HG02884 (cell line): ENCODE measurements at regions not wholly inside any gene's neighbourhood (a gene's known extent, or its start where the extent isn't known, plus 50 kb on each side); places are given as distances from the start of the nearest gene placed in this dataset.

ENCODE experiments used
- ATAC-seq: cut with Tn5 transposase; IDR thresholded peaks from one replicate; pipeline ENCODE4 v1.9.1; 2021; ENCODE audit warnings: mild to moderate bottlenecking, moderate library complexity; ENCODE audit not compliant: unreplicated experiment

DNA sequence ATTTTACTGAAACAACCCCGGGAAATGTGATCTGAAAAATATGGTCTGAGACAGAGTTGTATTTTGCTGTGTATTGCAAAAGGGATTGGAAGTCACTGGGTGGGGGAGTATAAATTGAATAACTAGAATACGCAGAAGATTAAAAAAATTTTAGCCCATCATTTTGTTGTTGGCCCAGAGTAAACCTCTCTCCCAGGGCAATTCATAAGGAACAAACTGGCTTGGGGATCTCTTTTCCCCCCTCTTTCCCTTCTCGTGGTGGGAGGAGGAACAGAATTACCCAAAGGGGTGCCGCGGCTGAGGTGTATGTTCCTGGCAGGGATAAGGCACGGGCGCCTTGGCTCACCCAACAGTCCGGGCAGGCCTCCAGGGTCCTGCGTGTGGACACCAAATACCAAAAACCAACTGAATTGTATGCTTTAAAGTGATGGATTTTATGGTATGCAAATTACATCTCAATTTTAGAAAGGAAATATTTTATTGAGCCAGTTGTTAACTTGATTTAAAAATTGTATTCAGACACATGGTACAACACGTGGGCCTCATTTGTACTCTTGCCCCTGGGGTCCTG lies 121.2 kb upstream of the SPRED2 start:
- ATAC-seq, result no peak

DNA sequence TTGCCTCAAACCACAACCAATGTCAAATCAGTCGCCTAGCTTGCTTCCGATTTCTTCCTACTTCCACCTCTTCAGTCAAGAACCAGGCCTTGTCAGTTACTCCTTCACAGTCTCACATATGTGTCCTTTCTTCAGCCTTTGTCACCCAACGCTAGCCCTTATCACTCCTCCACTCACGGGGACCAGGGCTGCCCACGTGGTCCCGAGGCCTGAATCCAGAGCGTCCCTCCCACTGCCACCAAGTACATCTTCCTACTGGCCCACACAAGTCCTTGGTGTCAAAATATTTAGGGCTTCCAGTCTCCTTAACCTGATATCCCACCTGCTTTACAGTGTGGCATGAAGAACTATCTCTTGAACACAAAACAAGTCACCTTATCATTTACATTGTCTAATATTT lies 119.1 kb upstream of the SPRED2 start:
- ATAC-seq, result no peak

DNA sequence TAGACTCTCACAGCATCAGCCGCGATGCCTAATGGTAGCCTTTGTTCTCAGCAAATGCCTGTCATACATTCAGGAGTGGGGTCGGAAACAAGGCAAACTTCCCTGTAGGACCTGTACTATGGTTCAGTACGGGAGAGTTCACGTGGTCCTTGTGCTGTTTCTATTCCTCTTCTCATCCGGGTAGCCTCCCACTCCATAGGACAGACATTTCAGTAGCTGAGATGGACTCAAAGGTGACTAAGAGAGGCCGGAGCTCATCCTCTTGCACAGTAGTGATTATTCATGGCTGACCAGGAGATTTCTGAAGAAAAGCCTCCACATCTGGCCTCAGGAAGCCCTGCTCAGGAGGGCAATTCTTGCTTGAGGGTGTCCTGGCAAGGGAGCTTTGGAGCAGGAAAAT lies 117.8 kb upstream of the SPRED2 start:
- ATAC-seq, result no peak

DNA sequence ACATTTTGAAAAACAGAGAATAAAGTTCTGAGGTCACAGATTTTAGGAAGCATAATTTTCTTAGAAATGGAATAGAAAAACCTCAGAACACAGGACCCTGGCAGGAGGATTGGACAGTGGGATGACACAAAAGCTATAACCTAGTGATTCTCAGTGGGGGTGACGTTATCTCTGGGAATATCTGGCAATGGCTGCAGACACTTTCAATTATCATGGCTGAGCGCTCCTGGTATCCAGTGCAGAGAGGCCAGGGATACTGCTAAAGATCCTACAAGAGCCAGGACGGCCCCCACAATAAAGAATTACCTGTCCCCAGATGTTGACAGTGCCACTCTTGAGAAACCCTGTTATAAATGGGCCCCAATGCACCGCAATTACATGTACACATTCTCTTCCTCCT lies 117.2 kb upstream of the SPRED2 start:
- ATAC-seq, result no peak

DNA sequence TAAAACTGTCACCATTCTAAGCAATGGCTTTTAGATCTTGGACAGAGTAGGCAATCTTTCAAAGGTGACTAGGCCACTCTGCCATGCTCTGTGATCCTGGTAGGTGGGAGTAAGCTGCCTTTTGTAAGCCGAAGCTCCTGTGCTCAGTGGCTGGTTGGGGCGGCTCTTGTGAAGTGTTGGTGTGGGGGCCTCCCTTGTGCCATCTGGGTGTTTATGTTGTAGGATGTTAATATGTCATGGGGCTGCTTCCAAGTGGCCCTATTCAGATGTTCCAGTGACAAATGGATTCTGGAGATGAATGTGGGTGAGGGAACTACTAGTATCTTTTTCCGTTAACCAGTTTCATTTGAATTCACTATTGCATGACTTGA lies 116.8 kb upstream of the SPRED2 start:
- no peak for ATAC-seq

DNA sequence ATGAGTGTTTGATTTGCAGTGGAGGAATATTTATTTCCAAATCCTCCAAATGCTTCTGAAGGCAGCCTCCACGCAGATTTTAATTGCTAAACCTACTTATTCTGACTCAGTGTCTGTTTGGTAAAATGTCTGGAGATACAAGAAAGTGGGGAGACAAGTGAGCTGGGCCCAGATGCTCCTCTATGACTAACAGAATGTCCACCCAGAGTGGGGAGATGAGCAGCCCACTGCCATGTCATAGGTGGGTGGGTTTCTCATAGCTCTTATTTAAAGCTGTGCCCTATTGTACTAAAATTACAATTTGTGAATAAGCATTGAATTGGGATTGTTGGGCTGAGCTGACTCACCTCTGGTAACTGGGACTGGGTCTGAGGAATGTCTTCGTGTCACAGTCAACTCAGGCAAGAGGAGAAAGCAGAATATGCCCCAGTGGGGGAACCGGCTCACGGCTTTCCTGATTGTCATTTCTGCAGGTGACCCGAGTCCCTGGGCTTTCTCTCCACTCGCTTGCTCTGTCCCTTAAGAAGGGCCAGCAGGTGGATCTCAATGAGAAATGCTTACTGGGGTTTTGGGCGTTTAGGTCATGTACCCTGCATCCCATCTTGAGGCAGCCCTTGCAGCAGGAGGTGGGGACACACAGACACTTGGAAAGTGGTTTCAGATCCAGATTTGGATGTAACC lies 116.3 kb upstream of the SPRED2 start:
- no peak for ATAC-seq

DNA sequence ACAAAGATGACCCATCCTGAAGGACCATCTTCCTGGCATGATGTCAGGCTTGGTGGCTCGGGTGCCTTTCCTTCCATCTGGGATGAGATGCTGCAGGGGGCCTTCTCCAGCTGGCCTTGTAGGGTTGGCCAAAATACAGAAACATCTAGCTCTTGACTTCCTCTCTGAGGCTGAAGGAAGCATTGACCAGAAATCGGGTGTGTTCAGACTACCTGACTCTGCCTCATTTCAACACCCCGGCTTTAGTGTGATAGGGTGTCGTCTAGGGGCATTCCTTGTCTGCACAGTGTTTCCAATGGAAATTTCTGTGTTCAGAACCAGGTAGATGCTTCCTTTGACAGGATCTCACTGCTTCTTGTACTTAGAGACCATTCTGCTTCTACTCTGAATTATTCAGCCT lies 115.7 kb upstream of the SPRED2 start:
- no peak for ATAC-seq

DNA sequence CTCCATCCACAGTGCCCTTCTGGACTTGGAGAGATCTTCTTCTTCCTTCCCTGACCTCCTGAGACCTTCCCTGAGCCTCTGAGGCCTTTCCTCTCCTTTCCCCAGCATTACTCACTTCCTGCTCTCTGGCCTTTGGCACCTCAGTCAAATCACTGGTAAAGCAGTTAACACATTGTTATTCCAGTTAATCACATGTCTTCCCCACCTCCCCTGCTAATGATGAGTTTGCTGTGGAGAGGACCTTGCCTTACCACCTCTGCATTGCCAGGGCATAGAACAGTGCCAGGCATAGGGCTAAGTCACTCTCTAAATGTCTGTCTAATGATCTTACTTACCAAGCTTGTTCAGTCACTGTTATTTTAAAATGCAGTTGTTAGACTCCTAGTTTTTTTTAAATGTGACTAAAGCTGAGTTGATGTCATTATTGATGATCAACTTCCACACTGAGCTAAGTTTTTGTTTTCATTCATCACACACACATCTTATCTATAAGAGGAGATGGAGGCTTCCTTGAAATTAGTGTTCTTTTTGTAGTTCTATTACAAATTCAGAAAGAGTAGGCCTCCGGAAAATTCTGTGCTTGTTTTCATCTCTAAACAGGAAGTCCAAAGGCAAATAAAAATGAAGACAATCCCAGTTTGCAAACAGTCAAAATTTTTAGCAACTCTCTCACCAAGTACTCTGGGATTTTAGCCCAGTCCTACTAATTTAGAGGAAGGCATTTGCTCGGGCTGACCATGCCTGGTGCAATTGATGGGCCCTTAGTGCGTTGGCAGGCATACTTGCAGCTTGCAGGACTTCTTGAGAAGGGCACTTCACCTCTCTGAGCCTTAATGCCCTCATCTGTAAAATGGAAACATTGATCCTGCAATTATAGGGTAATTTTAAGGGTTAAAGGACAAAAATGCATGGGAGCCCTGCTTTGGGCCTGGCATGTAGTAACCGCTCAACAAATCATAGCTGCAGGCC lies 113.7 kb upstream of the SPRED2 start:
- no peak for ATAC-seq

DNA sequence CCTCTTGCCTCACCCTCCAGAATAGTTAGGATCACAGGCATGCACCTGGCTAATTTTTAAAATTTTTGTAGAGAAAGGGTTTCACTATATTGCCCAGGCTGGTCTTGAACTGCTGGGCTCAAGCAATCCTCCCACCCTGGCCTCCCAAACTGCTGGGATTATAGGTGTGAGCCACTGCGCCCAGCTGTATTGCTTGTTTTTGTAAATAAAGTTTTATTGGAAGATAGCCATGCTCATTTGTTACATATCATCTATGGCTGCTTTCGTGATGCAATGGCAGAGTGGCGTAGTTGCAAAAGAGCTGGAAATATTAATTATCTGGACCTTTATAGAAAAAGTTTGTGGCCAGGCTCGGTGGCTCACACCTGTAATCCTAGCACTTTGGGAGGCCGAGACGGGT lies 109.4 kb upstream of the SPRED2 start:
- no peak for ATAC-seq

DNA sequence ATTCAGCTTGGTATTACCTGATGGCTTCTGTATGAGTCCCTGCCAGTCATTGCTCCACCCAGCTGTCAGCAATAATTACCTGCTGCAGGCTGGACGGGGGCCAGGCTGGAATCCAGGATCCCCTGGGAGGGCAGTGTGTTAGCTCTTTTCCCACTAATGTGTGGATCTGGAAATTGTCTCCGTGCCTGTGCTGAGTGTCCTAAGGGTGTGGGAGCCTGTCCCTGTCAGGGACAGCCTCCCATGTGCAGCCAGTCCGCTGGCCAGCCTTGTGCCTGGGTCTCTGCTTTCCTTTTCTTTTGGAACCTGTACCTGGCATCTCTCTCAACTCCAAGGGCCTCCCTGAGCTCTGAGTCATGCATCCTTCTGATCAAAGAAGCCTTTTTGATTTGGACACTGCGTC lies 107.2 kb upstream of the SPRED2 start:
- ATAC-seq, result no peak

DNA sequence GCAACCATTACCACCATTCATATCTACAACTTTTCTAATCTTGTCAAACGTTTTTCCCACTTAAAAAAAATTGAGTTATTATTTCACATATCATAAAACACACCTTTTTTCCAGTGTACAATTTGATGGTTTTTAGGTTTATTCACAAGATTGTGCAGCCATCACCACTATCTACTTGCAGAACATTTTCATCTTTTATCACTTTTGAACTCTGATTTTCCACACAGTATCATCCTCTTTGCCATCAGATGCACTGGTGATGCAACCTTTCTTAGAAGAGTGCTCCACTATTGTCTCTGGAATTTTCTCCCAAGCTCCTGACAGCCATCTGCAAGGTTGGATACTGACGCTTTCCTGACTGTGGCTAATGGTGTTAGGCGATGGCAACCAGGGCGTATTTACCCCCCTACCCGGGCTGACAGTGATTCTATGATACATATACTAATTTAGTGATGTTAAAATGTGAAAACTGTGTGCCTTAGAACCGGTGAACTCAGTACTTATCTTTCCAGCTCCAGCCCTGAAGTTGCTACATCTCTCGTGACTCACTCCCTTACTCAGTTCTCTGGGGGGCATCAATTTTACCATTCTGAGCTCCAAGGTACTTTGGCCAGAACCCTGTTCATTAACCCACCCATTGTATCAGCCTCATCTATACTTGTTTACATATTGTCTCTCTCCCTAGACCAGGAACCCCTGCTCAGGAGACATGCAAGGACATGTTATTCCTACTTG lies 105.4 kb upstream of the SPRED2 start:
- no peak for ATAC-seq

DNA sequence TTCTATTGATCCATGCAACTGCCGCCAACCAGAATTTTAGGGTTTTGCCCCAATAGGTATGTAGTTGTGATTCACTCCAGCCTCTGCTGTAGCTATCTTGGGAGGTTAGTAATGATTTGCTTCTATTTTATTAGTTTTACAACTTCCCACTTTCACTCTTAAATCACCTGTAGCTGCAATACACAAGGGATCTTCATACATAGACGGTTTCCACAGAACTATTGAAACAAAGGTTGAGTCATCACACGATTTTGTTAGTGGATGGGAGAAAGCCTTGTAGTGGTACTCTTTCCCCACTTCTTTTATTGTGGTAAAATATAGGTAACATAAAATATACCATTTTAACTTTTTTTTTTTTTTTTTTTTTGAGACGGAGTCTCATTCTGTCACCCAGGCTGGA lies 104.2 kb upstream of the SPRED2 start:
- peak; percentile 92 for ATAC-seq

DNA sequence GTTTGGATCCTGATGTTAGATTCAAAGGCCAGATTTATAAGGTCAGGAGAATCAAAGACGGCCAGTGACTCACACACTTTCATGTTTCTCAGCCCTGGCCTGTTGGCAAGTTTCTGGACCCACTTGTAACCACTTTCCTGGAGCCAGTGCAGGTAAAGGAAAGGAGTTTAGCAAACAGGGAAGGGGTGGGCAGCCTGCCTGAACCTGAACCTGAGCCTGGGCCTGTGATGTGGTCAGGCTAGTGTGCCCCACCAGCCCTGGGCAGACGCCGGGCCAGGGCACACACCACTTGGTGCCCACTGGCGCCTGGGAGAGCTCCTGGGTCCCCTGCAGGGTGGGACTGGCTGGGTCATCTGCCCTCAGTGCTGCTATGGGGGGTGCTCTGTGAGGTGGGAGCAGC lies 100.5 kb upstream of the SPRED2 start:
- ATAC-seq, result no peak

DNA sequence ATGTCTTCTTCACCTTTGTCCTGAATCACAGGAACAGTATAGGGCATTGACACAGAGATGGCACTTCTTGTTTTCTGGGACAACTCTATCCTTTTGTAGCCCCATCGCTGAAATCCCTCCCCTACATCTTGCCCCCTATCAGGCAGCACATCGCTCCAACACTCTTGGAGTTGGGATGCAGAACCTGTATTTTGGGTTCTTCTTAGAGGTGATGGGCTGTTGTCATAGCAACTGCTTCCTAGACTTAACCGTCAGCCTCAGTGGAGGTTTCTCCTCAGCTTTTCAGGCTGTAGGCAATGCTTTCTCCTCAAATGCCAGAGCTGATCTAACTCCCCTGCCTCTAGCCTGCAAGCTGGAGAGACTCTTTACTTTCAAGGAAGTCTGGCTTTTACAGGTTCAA lies 99.9 kb upstream of the SPRED2 start:
- ATAC-seq, result no peak

DNA sequence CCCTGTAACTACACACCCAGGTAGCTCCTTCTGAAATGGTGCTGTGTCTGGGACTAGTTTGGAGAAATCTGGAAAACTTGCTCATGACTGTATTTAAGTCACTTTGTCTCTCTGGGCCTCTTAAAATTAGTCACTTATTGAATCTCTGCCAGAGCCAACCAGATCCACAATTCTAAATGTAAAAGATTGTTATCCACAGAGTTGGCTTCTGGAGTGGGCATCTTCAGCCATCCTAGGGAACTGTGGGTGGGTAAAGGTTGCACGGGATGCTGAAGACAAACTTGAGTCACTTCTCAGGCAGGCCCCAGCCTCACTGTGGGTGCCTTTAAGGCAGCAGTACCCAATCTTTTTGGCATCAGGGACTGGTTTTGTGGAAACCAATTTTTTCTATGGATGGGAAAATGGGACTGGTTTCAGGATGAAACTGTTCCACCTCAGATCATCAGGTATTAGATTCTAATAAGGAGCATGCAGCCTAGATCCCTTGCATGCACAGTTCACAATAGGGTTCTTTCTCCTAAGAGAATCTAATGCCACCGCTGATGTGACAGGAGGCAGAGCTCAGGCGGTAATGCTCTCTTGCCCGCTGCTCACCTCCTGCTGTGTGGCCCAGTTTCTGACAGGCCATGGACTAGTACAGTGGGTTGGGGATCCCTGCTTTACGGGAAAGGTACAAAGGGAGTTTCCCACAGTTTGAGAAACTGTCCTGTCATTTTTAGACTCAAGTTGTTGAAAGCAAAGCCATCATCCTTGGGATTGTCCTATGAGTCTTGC lies 98.3 kb upstream of the SPRED2 start:
- no peak for ATAC-seq

DNA sequence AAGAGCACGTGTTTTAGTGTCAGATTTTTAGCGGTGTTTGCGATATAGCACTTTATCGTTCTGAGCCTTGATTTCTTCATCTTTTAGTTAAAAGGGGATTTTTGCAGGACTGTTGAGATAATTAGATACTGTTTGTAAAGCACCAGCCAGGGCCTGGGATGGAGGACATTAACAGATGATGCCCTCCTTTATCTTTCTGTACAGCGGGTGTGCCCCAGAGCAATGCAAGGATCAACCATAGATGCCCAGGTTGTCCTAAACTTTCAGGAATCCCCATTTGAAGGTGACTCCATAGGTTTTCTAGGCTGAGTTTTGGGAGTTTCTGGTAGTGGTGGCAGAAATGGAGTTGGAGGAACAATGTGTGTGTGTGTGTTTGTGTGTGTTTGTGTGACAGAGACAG lies 97.0 kb upstream of the SPRED2 start:
- ATAC-seq, result no peak

DNA sequence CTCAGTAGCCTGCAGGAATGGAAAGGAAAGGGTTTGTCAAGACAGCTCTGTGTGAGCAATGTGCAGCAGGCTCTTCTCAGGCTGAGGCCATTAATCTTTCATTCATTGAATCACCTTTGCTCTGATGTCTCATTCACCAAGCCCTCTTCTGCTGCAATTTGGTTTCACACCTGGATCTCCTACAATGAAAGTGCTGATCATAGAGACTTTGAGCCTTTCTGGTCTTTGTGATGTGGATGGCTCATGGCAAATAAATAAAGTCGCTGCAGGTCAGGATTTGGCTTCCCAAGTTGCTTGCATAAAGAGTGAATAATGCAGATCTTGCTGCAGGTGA lies 95.8 kb upstream of the SPRED2 start:
- ATAC-seq, result no peak

DNA sequence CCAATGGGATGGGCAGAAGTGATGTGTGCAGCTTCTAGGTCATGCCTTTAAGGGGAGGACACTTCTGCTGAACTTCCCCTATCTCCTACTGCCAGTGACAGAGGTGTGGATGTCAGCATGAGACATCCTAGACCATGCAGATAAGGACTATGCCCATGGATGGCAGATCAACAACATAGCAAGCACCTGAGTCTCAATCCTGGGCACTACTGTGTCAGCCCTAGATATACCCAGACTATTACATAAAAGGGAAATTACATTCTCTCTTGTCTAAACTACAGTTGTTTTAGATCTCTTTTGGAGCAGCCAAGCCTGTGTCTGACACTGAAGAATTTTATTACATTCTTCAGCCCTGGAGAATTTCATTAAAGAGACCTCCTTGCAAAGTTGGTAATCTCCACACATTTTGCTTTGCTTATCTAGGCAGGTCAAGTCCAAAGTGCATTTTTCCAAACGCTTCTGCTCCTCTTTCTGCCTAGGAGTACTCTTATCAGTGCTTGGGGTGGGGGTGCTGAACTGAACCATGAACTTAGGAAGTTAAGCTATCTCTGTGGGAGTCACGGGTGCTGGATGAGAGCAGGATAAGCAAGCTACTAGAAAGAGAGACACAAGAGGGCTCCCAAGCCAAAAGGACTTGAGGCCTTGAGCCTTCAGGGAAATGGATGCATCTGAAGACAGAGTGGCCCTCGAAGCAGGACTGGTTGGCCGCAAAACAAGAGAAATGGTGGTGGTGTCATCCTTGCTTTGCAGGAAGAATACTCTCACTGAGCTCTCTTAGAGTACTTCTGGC lies 95.2 kb upstream of the SPRED2 start:
- ATAC-seq, result no peak

DNA sequence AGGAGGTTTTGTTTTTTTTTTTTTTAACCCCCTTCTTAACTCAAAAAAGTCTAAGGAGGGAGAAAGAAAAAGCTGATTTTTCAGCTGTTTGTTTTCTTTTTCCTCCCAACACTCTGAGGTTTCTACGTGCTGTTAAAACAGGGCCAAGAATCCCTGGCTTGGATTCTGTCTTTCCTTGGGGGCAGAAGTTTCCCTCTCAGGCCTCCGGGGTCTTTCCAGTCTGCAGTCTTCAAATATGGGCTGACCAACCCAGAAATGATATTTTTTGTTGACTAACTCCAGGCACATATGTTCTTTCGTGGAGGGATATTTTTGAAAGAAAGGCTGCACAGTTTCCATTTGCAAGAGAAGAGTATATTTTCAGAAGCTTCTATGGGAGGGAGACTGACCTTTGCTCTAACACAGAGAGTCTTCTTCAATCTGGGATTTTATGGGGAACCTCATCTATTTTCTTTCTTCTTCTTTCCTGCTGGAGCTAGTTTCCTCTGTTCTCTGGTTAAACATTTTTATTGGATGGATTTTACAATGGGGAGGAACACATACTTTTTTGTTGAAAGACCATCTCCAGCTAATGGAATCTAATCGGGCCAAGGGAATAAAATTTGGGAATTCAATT lies 93.3 kb upstream of the SPRED2 start:
- no peak for ATAC-seq

DNA sequence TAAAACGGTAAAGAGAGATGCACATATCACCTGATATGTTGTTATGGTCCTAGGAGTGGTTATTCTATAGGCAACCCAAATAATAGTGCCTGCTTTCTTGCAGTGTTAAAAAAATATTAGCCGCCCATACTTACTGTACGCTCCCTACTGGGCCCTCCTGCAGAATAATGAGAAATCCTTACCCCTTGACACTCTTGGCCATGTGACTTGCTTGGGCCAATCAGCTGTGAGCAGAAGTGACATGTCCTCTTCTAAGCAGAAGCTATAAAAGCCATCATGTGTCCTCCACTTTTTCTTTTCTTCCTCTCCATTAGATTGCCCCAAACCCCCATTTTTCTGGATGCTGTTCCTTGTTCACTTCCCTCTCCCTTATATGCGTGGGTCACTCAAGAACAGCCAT lies 90.5 kb upstream of the SPRED2 start:
- ATAC-seq, result no peak
